GM12874 (cell line): ENCODE measurements at regions not wholly inside any gene's neighbourhood (a gene's known extent, or its start where the extent isn't known, plus 50 kb on each side); places are given as distances from the start of the nearest gene placed in this dataset.

Experiments
- CTCF ChIP-seq: IDR thresholded peaks from 2 replicates; pipeline ENCODE4 v1.5.1; 2011; ENCODE audit warnings: low read depth, mild to moderate bottlenecking, control low read depth, low read length, moderate library complexity; ENCODE audit not compliant: insufficient read depth

- TF ChIP-seq CTCF = no peak
Measured at GRCh38 chr13:109846185-109846584, 59.8 kb upstream of the IRS2 start.

GRCh38 chr13:109844396-109844795 is 58.0 kb upstream of the IRS2 start:
- TF ChIP-seq CTCF = no peak

GRCh38 chr13:109843695-109844094 is 57.3 kb upstream of the IRS2 start:
- no peak for TF ChIP-seq CTCF

- no peak for TF ChIP-seq CTCF
Measured at GRCh38 chr13:109842212-109842920, 56.0 kb upstream of the IRS2 start.

- no peak for TF ChIP-seq CTCF
Measured at GRCh38 chr13:109840893-109841287, 54.5 kb upstream of the IRS2 start.

- no peak for TF ChIP-seq CTCF
Measured at GRCh38 chr13:109840201-109840892, 54.0 kb upstream of the IRS2 start.

GRCh38 chr13:109836629-109837607 is 50.5 kb upstream of the IRS2 start:
- TF ChIP-seq CTCF = no peak
